Peyer's patch (tissue), 4 donors: ENCODE measurements at regions not wholly inside any gene's neighbourhood (a gene's known extent, or its start where the extent isn't known, plus 50 kb on each side); places are given as distances from the start of the nearest gene placed in this dataset.

Experiments
- CTCF ChIP-seq, 6 experiments: fragments of 450-650 bp in 4 of 6; fragments of 200-600 bp in 2 of 6; sonication (generic) in 1 of 6; IDR thresholded peaks; one replicate each; pipeline ENCODE4 v1.5.1; 2017 to 2019; ENCODE audit warnings: antibody characterized with exemption in 6 of 6, mild to moderate bottlenecking in 3 of 6, moderate library complexity in 1 of 6
- POLR2A ChIP-seq, 2 donors: fragments of 450-650 bp; IDR thresholded peaks; one replicate each; pipeline ENCODE4 v1.5.1; 2017; ENCODE audit warnings: antibody characterized with exemption in 2 of 2, mild to moderate bottlenecking in 2 of 2, moderate library complexity in 2 of 2

GRCh38 chr4:159027535-159027934 lies 75.3 kb upstream of the RAPGEF2 start:
- TF ChIP-seq POLR2A (IDR thresholded peaks at IDR 0.05) (no peak), CTCF (IDR thresholded peaks at IDR 0.05) (no peak)
